ENCODE measurements at regions not wholly inside any gene's neighbourhood (a gene's known extent, or its start where the extent isn't known, plus 50 kb on each side); places are given as distances from the start of the nearest gene placed in this dataset.

GRCh38 chr15:89002281-89002761 lies 85.9 kb upstream of the ABHD2 start (continued):
- TF ChIP-seq ZBTB9 (CRISPR knock-in tag; IDR thresholded peaks at IDR 0.05) (0 out of 2 replicates have a peak, but pooled peaks have one; percentile 53), HNRNPK (IDR thresholded peaks at IDR 0.05; ENCODE audit: low read depth, low read length, poor library complexity, severe bottlenecking) (no peak), USF1 (CRISPR knock-in tag; IDR thresholded peaks at IDR 0.05) (no peak), ZNF274 (IDR thresholded peaks at IDR 0.05; ENCODE audit: borderline replicate concordance, low read depth, low read length) (no peak)
- TF ChIP-seq, protein P1, sequence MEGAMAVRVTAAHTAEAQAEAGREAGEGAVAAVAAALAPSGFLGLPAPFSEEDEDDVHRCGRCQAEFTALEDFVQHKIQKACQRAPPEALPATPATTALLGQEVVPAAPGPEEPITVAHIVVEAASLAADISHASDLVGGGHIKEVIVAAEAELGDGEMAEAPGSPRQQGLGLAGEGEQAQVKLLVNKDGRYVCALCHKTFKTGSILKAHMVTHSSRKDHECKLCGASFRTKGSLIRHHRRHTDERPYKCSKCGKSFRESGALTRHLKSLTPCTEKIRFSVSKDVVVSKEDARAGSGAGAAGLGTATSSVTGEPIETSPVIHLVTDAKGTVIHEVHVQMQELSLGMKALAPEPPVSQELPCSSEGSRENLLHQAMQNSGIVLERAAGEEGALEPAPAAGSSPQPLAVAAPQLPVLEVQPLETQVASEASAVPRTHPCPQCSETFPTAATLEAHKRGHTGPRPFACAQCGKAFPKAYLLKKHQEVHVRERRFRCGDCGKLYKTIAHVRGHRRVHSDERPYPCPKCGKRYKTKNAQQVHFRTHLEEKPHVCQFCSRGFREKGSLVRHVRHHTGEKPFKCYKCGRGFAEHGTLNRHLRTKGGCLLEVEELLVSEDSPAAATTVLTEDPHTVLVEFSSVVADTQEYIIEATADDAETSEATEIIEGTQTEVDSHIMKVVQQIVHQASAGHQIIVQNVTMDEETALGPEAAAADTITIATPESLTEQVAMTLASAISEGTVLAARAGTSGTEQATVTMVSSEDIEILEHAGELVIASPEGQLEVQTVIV (CRISPR knock-in tag; IDR thresholded peaks at IDR 0.05; ENCODE audit: borderline replicate concordance): no peak

Measured in K562 (cell line).